MM.1S (cell line): ENCODE measurements at regions not wholly inside any gene's neighbourhood (a gene's known extent, or its start where the extent isn't known, plus 50 kb on each side); places are given as distances from the start of the nearest gene placed in this dataset.
"Not testable (repeated sequence)": the region's sequence is repeated elsewhere in the genome, so short reads cannot be mapped to it uniquely, and the experiment has no call there.

Source experiments
- DNase-seq: peaks from one replicate; pipeline ENCODE4 v3.0.0-alpha.2; 2015
- H2AFZ ChIP-seq: fragments of 300-600 bp; sonication (generic); 2 replicates; pipeline ENCODE4 v1.6.0; 2016; ENCODE audit warnings: antibody characterized with exemption, low read length
- H3F3A ChIP-seq: fragments of 300-600 bp; sonication (generic); 2 replicates; pipeline ENCODE4 v1.6.1; 2016; ENCODE audit warnings: mild to moderate bottlenecking, antibody characterized with exemption, low read length, moderate library complexity, mixed read lengths; ENCODE audit not compliant: insufficient read depth
- H3K27ac ChIP-seq: fragments of 300-600 bp; sonication (generic); 2 replicates; pipeline ENCODE4 v1.5.1; 2016; ENCODE audit warnings: mild to moderate bottlenecking, low read length
- H3K27me3 ChIP-seq: fragments of 300-600 bp; sonication (generic); replicated peaks from 2 replicates; pipeline ENCODE4 v1.6.0; 2016; ENCODE audit warnings: low read length; ENCODE audit not compliant: insufficient read depth
- H3K36me3 ChIP-seq: fragments of 300-600 bp; sonication (generic); replicated peaks from 2 replicates; pipeline ENCODE4 v1.6.1; 2016; ENCODE audit warnings: mild to moderate bottlenecking, low read length, mixed read lengths; ENCODE audit not compliant: insufficient read depth
- H3K4me1 ChIP-seq: fragments of 300-600 bp; sonication (generic); 2 replicates; pipeline ENCODE4 v1.6.1; 2016; ENCODE audit warnings: low read length, mixed read lengths
- H3K4me2 ChIP-seq: fragments of 300-600 bp; sonication (generic); 2 replicates; pipeline ENCODE4 v1.6.0; 2016; ENCODE audit warnings: low read depth, low read length
- H3K4me3 ChIP-seq: fragments of 300-600 bp; sonication (generic); 2 replicates; pipeline ENCODE4 v1.5.1; 2016; ENCODE audit warnings: low read length, mixed read lengths
- H3K79me2 ChIP-seq: fragments of 300-600 bp; sonication (generic); 2 replicates; pipeline ENCODE4 v1.6.1; 2016; ENCODE audit warnings: mixed run types, low read length, mixed read lengths
- H3K9ac ChIP-seq: fragments of 300-600 bp; sonication (generic); 2 replicates; pipeline ENCODE4 v1.6.1; 2016; ENCODE audit warnings: low read length, mixed read lengths
- H3K9me2 ChIP-seq: fragments of 300-600 bp; sonication (generic); replicated peaks from 2 replicates; pipeline ENCODE4 v1.6.1; 2016; ENCODE audit warnings: mild to moderate bottlenecking, low read length, mixed read lengths; ENCODE audit not compliant: insufficient read depth
- H3K9me3 ChIP-seq: fragments of 300-600 bp; sonication (generic); replicated peaks from 2 replicates; pipeline ENCODE4 v1.6.1; 2016; ENCODE audit warnings: mild to moderate bottlenecking, low read length, mixed read lengths; ENCODE audit not compliant: insufficient read depth
- H4K20me1 ChIP-seq: fragments of 300-600 bp; sonication (generic); 2 replicates; pipeline ENCODE4 v1.6.1; 2016; ENCODE audit warnings: mild to moderate bottlenecking, low read length, moderate library complexity, mixed read lengths; ENCODE audit not compliant: insufficient read depth
- EZH2 ChIP-seq: fragments of 300-600 bp; sonication (generic); optimal IDR thresholded peaks from 2 replicates; pipeline ENCODE3; 2017; ENCODE audit warnings: low read depth, mild to moderate bottlenecking, antibody characterized with exemption, low read length, mixed read lengths
- EZH2phosphoT487 ChIP-seq: fragments of 300-600 bp; sonication (generic); IDR thresholded peaks from 2 replicates; pipeline ENCODE4 v1.6.1; 2018; ENCODE audit warnings: antibody characterized with exemption, low read length
- TF ChIP-seq, protein P1 (sequence below): fragments of 300-600 bp; sonication (generic); IDR thresholded peaks from 2 replicates; pipeline ENCODE4 v1.5.1; 2016; ENCODE audit warnings: antibody characterized with exemption, low read length, mixed read lengths

DNA sequence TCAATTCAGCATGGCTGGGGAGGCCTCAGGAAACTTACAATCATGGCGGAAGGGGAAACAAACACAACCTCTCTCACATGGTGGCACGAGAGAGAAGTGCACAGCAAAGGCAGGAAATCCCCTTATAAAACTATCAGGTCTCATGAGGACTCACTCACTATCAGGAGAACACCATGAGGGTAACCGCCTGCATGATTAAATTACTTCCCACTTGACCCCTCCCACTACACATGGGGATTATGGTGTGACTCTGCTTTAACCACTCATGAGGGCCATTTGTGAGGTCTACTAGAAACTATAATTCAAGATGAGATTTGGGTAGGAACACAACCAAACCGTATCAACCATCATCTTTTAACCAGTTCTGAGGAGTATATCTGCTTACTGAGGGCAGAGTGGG is 387.4 kb upstream of the NFIA start:
- DNase-seq: no peak
- Histone ChIP-seq H3F3A (no peaks in the 10 kb centered on the region), H3K27me3 (no peaks in the 10 kb centered on the region), H3K4me3 (no peak overlapping the region), H3K27ac (no peak overlapping the region), H3K9me3 (no peaks in the 10 kb centered on the region), H3K4me1 (no peaks in the 10 kb centered on the region), H3K9ac (no peak overlapping the region), H2AFZ (no peak overlapping the region), H3K9me2 (no peaks in the 10 kb centered on the region), H3K36me3 (no peaks in the 10 kb centered on the region), H3K4me2 (no peak overlapping the region), H3K79me2 (no peaks in the 10 kb centered on the region), H4K20me1 (no peaks in the 10 kb centered on the region)
- no peak for TF ChIP-seq EZH2phosphoT487
- TF ChIP-seq, protein P1, sequence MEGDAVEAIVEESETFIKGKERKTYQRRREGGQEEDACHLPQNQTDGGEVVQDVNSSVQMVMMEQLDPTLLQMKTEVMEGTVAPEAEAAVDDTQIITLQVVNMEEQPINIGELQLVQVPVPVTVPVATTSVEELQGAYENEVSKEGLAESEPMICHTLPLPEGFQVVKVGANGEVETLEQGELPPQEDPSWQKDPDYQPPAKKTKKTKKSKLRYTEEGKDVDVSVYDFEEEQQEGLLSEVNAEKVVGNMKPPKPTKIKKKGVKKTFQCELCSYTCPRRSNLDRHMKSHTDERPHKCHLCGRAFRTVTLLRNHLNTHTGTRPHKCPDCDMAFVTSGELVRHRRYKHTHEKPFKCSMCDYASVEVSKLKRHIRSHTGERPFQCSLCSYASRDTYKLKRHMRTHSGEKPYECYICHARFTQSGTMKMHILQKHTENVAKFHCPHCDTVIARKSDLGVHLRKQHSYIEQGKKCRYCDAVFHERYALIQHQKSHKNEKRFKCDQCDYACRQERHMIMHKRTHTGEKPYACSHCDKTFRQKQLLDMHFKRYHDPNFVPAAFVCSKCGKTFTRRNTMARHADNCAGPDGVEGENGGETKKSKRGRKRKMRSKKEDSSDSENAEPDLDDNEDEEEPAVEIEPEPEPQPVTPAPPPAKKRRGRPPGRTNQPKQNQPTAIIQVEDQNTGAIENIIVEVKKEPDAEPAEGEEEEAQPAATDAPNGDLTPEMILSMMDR: no peak
- TF ChIP-seq EZH2: no peak

DNA sequence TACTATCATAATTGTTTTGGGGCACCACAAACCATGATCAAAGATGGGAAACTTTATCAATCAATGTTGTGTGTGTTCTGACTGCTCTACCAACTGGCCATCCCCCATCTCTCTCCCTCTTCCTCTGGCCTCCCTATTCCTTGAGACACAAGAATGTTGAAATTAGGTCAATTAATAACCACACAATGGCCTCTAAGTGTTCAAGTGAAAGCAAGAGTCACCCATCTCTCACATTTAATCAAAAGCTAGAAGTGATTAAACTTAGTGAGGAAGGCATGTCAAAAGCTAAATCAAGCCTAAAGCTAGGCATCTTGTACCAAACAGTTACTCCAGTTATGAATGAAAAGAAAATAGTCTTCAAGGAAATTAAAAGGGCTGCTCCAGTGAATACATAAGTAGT is 390.3 kb upstream of the NFIA start:
- H3K9ac ChIP-seq: no peak overlapping the region
- no peaks in the 10 kb centered on the region for H3F3A ChIP-seq
- H4K20me1 ChIP-seq: no peaks in the 10 kb centered on the region
- no peak overlapping the region for H3K27ac ChIP-seq
- H3K79me2 ChIP-seq: no peaks in the 10 kb centered on the region
- H3K9me3 ChIP-seq: no peaks in the 10 kb centered on the region
- H3K9me2 ChIP-seq: no peaks in the 10 kb centered on the region
- H3K4me3 ChIP-seq: no peak overlapping the region
- TF ChIP-seq, protein P1: no peak
- TF ChIP-seq EZH2 (no peak), EZH2phosphoT487 (no peak)
- H3K4me2 ChIP-seq: no peak overlapping the region
- no peaks in the 10 kb centered on the region for H3K4me1 ChIP-seq
- H2AFZ ChIP-seq: no peak overlapping the region
- DNase-seq: no peak
- H3K27me3 ChIP-seq: no peaks in the 10 kb centered on the region
- no peaks in the 10 kb centered on the region for H3K36me3 ChIP-seq

- H4K20me1 ChIP-seq, H3K4me2 ChIP-seq, H2AFZ ChIP-seq, H3K27ac ChIP-seq, H3K27me3 ChIP-seq, H3K9me3 ChIP-seq, H3K9ac ChIP-seq, H3K4me3 ChIP-seq, DNase-seq, H3K4me1 ChIP-seq, H3K79me2 ChIP-seq, H3K36me3 ChIP-seq, H3K9me2 ChIP-seq, H3F3A ChIP-seq: not testable (repeated sequence)
These were observed 394.1 kb upstream of the NFIA start for GRCh38 chr1:60688221-60688620.

DNA sequence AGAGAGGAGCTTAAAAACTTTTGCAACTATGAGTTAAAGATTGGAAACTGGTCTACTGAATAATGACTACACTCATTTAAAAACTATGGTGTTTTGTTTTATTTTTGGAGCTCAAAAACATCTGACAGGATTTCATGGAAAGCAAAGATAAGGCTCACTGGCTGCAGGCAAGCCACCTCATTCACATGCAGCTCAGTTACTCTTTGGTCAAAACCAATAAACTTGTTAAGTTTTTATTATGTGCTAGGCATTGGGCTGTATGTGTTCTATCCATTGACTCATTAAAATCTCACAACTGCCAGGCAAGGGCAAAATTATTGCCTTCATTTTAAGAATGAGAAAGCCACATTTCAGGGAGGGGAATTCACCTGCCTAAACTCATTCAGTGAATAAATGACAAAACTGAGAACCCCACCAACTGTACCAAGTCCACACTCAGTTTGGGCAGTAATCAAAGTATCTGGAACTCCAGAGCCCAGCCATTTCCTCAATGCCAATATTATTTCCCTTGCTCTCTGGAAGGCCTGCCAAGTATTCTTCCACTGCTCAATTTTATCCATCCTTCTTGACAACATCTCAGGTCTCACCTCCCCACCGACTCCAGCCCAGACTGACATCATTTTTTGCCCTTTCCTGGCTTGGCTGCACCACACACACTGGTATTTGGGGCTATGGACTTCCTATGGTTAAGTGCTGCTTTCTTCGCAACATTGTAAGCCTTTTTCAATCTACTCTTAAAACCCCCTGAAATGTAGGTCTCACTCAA is 401.1 kb upstream of the NFIA start:
- no peak for TF ChIP-seq EZH2
- TF ChIP-seq EZH2phosphoT487: no peak
- TF ChIP-seq, protein P1: no peak
- H3F3A ChIP-seq: no peaks in the 10 kb centered on the region
- no peaks in the 10 kb centered on the region for H3K27me3 ChIP-seq
- DNase-seq: no peak
- no peaks in the 10 kb centered on the region for H3K4me1 ChIP-seq
- no peaks in the 10 kb centered on the region for H4K20me1 ChIP-seq
- no peaks in the 10 kb centered on the region for H3K79me2 ChIP-seq
- H3K36me3 ChIP-seq: no peaks in the 10 kb centered on the region
- no peak overlapping the region for H3K27ac ChIP-seq
- H3K4me2 ChIP-seq: no peak overlapping the region
- H3K9me2 ChIP-seq: no peaks in the 10 kb centered on the region
- H3K9me3 ChIP-seq: no peaks in the 10 kb centered on the region
- H3K4me3 ChIP-seq: no peak overlapping the region
- no peak overlapping the region for H3K9ac ChIP-seq
- H2AFZ ChIP-seq: no peak overlapping the region
